ENCODE measurements at regions not wholly inside any gene's neighbourhood (a gene's known extent, or its start where the extent isn't known, plus 50 kb on each side); places are given as distances from the start of the nearest gene placed in this dataset.

DNA sequence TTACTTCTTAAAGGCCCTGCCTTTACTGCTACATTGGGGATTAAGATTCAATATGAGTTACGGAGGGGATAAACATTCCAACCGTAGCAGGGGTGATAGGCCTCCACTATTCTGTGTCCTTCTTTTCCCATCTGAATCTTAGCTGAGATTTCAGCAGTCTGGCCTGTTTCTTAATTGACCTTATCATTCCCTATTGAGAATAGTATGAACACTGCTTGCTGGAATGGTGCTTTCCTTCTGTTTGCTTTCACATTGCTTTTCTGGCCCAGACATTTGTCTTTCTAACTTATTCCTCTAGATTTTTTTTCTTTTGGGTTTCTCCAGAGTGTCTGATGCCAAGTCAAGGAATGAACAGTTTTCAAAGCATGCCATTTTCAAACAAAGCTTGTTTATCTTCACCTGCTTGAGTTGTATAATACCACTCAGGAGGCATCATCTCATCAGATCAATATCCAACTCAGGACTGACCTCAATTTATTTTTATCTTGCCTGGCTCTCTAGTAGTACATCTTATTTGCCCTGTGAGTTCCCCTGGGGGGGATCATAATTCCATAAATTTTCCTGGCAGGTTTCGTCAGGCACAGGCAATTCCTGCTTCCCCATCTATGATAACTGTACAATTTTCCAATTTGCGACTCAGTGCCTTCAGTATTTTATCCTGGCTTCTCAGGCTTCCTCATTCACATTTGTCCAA is 161.1 kb upstream of the STT3B start:
- TF ChIP-seq, protein P1, sequence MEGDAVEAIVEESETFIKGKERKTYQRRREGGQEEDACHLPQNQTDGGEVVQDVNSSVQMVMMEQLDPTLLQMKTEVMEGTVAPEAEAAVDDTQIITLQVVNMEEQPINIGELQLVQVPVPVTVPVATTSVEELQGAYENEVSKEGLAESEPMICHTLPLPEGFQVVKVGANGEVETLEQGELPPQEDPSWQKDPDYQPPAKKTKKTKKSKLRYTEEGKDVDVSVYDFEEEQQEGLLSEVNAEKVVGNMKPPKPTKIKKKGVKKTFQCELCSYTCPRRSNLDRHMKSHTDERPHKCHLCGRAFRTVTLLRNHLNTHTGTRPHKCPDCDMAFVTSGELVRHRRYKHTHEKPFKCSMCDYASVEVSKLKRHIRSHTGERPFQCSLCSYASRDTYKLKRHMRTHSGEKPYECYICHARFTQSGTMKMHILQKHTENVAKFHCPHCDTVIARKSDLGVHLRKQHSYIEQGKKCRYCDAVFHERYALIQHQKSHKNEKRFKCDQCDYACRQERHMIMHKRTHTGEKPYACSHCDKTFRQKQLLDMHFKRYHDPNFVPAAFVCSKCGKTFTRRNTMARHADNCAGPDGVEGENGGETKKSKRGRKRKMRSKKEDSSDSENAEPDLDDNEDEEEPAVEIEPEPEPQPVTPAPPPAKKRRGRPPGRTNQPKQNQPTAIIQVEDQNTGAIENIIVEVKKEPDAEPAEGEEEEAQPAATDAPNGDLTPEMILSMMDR (IDR thresholded peaks at IDR 0.05): no peak
- TF ChIP-seq POLR2A (IDR thresholded peaks at IDR 0.05): no peak

All from esophagus squamous epithelium (tissue), 4 donors.